GM19372 (cell line): ENCODE measurements at regions not wholly inside any gene's neighbourhood (a gene's known extent, or its start where the extent isn't known, plus 50 kb on each side); places are given as distances from the start of the nearest gene placed in this dataset.

Experiments
- ATAC-seq: cut with Tn5 transposase; IDR thresholded peaks from one replicate; pipeline ENCODE4 v1.9.1; 2021; ENCODE audit warnings: mild to moderate bottlenecking, low read depth, moderate library complexity; ENCODE audit not compliant: unreplicated experiment

DNA sequence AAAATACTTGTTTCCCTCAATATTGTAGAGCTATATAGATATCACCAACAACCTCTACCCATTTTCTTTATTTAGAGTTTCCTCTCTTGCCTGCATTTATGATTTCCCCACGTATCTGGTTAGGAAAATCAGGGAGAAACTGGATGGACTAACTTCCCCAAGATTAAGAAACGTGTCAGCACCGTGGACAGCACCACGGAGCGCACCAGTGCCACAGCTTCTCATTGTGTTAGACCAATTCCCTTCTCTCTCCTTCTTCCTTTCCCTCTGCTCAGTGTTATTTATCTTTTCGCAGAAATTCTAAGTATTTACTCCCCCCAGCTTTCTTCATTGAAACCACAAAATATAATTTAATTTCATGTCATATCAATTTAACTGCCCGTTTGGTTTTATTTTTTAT is 568.6 kb upstream of the BOD1L1 start:
- ATAC-seq, result no peak

DNA sequence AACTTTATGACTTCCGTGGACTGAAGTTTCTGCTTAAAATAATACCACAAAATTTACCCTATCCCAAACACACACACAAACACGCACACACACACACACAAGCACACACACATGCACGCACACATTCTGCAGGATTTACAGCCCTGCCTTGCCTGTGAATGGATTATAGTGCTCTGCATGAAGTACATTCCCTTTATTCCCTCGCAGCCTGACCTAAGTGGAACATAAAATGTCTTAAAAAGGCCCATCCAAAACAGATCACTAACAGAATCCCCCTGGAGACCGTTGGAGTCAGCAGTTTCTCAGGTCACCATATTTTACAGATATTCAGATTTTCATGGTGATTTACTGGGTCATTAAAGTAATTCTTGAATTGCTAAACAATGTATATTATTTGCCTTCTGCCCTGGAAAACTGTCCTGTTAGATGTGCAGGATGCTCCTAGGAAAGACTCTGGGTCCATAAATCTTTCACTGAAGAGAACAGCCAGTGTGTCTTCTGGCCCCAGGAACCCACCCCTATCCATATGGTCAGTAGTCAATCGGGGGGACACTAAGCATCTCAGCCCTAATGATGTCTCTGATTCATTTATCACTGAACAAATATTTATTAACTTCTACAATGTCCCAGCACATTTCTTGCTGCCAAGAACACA is 587.7 kb upstream of the BOD1L1 start:
- ATAC-seq, result no peak

DNA sequence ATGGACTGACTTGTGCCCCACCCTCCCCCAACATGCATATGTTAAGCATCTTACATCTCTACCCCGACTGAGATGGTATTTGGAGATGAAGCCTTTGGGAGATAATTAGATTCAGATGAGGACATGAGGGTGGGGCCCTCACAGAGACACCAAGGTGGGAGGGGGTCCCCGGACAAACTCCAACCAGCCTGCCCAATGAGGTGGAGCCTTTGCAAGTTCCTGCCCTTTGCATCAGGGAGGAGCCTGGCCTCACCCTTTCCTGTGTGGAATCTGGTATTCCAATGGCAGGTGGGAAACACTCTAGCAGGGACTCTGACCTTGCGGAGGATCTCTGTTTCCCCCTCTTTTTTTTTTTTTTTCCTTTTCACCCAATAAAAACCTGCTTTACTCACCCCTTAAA is 589.9 kb upstream of the BOD1L1 start:
- no peak for ATAC-seq

GRCh38 chr4:14218641-14219040 is 591.1 kb upstream of the BOD1L1 start:
- ATAC-seq, result no peak

DNA sequence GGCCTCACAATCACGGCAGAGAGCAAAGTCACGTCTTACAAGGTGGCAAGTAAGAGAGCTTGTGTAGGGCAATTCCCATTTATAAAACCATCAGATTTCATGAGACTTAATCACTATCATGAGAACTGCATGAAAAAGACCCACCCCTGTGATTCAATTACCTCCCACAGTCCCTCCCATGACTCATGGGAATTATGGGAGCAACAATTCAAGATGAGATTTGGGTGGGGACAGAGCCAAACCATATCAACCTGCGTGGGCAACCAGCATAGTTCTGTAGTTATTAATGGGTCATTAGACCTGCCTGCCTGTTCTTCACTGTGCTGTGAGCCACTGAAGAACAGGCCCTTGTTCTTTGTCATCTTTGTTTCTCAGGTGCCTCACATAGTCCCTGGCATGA is 593.7 kb upstream of the BOD1L1 start:
- no peak for ATAC-seq

DNA sequence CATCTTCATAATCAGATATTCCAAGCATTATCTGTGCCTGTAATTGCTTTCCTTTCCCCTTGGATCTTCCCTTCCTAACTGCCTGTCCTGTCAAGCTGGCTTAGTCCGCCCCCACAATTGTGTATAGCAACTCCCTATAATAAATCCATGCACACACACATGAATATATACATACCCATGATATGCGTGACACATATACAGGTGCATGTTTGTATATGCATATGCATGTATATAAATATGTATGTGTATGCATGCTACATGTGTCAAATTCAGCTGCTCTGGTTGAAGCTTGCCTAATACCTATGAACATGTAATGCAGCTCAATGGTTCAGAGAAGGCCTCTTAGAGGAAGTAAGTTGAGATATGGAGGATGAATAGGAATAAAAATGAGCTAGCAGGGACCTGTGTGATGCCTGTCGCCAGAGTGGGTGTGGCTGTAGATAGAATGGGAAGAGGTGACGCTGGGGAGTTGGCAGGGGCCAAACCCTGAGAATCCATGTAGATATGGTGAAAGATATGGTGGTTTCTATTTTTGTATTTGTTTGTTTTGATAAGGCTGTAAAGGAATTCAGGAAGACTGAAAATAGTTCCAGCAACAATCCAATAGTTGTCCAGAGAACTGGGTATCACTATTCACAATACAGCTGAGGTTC is 595.0 kb upstream of the BOD1L1 start:
- no peak for ATAC-seq

- ATAC-seq, result no peak
Observed at GRCh38 chr4:14223461-14223860, 595.9 kb upstream of the BOD1L1 start.

DNA sequence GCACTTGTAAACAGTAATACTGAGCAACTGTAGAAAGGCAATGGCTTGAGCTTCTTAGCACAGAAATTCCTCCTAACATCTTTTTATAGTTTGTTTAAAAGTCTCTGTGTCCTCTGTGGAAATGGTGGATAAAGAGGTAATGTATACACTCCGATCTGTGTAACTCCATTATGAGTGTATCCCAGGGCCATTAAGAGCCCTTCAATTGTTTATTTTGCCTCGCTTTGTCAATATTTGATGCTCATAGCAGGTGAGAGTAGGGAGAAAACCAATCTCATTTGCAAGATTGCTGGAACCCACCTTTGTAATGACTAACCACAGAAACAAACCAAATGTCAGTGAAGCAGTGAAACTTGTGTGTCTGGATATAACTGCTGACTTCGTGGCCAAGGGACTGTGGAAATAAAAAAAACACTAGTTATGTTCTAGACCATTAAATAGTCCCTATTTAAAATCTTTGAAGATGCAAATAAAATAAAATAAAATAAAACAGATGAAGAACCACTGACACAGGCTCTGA is 598.2 kb upstream of the BOD1L1 start:
- no peak for ATAC-seq

GRCh38 chr4:14233126-14233525 is 605.6 kb upstream of the BOD1L1 start:
- ATAC-seq, result no peak

GRCh38 chr4:14234307-14234706 is 606.8 kb upstream of the BOD1L1 start:
- ATAC-seq, result no peak

- ATAC-seq, result no peak
Observed at GRCh38 chr4:14236359-14236758, 608.8 kb upstream of the BOD1L1 start.

- no peak for ATAC-seq
Observed at GRCh38 chr4:14237911-14238310, 610.4 kb upstream of the BOD1L1 start.

GRCh38 chr4:14241574-14241973 is 614.0 kb upstream of the BOD1L1 start:
- ATAC-seq, result no peak

DNA sequence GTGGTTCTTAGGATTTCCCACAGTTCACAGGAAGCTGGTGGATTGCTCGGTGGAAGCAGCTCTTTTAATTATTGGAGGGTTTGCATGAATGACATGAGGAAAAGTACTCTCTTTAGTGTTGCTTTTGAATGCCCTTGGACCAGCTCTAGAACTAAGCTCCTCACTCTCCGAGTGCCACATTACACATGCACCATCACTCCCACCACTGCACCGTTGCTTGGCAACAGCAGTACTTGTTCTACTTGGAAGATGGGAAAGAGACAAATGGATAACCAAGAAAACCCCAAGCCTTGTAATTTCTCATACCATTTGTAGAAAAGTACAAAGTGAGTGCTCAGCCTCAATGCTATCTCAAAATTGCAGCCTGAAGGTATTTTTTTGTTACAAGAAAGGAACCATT is 620.2 kb upstream of the BOD1L1 start:
- no peak for ATAC-seq

GRCh38 chr4:14249226-14249625 is 621.7 kb upstream of the BOD1L1 start:
- ATAC-seq, result no peak

GRCh38 chr4:14254252-14254651 is 626.7 kb upstream of the BOD1L1 start:
- peak; percentile 62 for ATAC-seq

DNA sequence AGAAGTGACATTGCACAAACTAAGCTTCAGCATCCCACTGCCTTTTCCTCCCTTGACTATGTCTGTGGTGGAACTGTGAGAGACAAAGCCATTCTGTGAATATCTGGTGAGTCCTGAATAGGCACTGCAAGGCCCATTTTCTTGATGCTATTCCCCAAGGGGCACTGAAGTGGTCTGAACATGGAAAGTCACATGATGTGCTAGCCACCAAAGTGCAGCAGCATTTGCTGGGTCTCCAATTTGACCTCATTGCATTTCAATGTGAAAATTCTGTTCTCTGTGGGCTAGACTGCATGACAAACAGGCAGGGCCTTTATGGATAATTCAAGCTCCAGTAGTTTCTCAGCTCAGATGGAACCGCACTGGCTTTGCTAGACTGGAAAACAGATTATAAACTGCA is 627.4 kb upstream of the BOD1L1 start:
- ATAC-seq, result no peak

DNA sequence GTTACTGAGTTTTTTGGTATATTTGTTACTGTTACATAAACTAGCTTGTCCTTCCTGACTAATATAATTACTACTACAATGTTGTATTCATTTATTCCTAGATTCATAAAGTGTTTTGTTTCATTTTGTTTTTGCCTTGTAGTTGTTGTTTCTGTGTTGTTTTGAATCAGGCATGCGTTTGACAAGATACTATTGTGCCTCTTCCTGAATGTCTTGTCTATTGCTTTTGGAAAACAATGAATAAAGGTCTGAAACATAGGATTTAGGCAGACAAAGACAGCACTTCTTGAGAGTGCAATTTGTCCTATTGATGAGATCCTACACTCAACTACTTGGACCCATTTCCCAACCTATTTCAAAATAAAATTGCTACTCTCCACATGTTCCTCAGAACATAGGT is 630.4 kb upstream of the BOD1L1 start:
- no peak for ATAC-seq

GRCh38 chr4:14259936-14260335 is 632.4 kb upstream of the BOD1L1 start:
- no peak for ATAC-seq

DNA sequence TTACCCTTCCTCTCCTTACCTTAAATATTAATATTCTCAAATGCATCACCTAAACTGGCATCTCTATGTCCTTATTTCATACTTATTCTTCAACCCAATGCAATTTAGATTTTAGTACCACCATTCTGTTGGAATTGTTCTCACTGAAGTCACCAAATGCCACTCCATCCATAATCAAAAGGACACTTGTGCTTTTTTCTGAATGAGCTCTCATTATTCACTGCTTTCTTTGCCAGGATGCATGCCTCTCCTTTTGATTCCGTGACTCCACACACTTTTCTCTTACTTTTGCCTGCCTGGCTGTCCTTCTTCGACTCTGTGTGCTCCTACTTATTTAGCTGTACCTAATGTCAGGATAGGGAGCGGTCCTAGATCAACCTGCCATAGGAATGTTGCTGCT is 633.1 kb upstream of the BOD1L1 start:
- no peak for ATAC-seq

GRCh38 chr4:14262221-14262620 is 634.7 kb upstream of the BOD1L1 start:
- no peak for ATAC-seq

- no peak for ATAC-seq
Observed at GRCh38 chr4:14264437-14264836, 636.9 kb upstream of the BOD1L1 start.
